Esophagus muscularis mucosa (tissue), 4 donors: ENCODE measurements at regions not wholly inside any gene's neighbourhood (a gene's known extent, or its start where the extent isn't known, plus 50 kb on each side); places are given as distances from the start of the nearest gene placed in this dataset.

ENCODE experiments used
- DNase-seq: peaks from one replicate; pipeline ENCODE4 v3.0.0-alpha.2; 2017; ENCODE audit errors: extremely low spot score
- H3K27ac ChIP-seq, 4 donors: fragments of 200-600 bp; sonication (generic); replicated peaks in 1 of 4; 1 replicate in 3 of 4; 2 replicates in 1 of 4; pipeline ENCODE4 v1.5.1; 2016 to 2019; ENCODE audit warnings: mild to moderate bottlenecking in 1 of 4
- H3K27me3 ChIP-seq, 4 donors: fragments of 200-600 bp; sonication (generic); one replicate each; pipeline versions ENCODE4 v1.5.1 to v1.6.0; 2016 to 2019
- H3K36me3 ChIP-seq, 4 donors: fragments of 200-600 bp; sonication (generic); one replicate each; pipeline ENCODE4 v1.5.1; 2016 to 2019
- H3K4me1 ChIP-seq, 4 donors: fragments of 200-600 bp; sonication (generic); one replicate each; pipeline ENCODE4 v1.5.1; 2016 to 2019
- H3K4me3 ChIP-seq, 4 donors: fragments of 200-600 bp; sonication (generic); 1 replicate in 2 of 4; 2 replicates in 2 of 4; pipeline ENCODE4 v1.5.1; 2016 to 2019; ENCODE audit warnings: mild to moderate bottlenecking in 4 of 4, moderate library complexity in 1 of 4
- H3K9me3 ChIP-seq, 4 donors: fragments of 200-600 bp; sonication (generic); 1 replicate in 3 of 4; 2 replicates in 1 of 4; pipeline ENCODE4 v1.5.1; 2016 to 2019
- CTCF ChIP-seq, 3 experiments: fragments of 200-600 bp in 2 of 3; fragments of 450-650 bp in 1 of 3; sonication (generic) in 2 of 3; IDR thresholded peaks; one replicate each; pipeline ENCODE4 v1.5.1; 2017 to 2019; ENCODE audit warnings: antibody characterized with exemption in 3 of 3, mild to moderate bottlenecking in 2 of 3, moderate library complexity in 1 of 3
- EP300 ChIP-seq: sonication (generic); formaldehyde crosslinking; IDR thresholded peaks from one replicate; pipeline ENCODE4 v1.6.1; 2017; ENCODE audit warnings: antibody characterized with exemption
- POLR2A ChIP-seq: fragments of 450-650 bp; IDR thresholded peaks from one replicate; pipeline ENCODE4 v1.6.1; 2017; ENCODE audit warnings: antibody characterized with exemption, moderate library complexity, mild to moderate bottlenecking, low read depth
- POLR2AphosphoS5 ChIP-seq, 2 donors: sonication (generic); formaldehyde crosslinking; IDR thresholded peaks; one replicate each; pipeline ENCODE4 v1.6.1; 2017; ENCODE audit warnings: antibody characterized with exemption in 2 of 2
- WGBS: methylation state at CpG from one replicate; pipeline ENCODE4 v1.1.5; 2018; 5-methylcytosine and 5-hydroxymethylcytosine counted together
- intact Hi-C: fragments of 100-400 bp; cut with DNase I; formaldehyde crosslinking; loops from one replicate; pipeline ENCODE4 v1.15.1; 2023

GRCh38 chr15:35309886-35310285 lies 224.8 kb upstream of the NANOGP8 start:
- H3K4me1 ChIP-seq, result peaks cover 43 to 78% (median 62%) of the 10 kb centered on the region in 4 donors
- no peak for TF ChIP-seq POLR2A
- no peak for TF ChIP-seq CTCF (IDR thresholded peaks at IDR 0.05)
- TF ChIP-seq POLR2AphosphoS5 (IDR thresholded peaks at IDR 0.05), result no peak
- no peak for TF ChIP-seq EP300
- peak overlapping the region; percentile 20 to 50 (median 20) for H3K27ac ChIP-seq
- no peaks in the 10 kb centered on the region for H3K27me3 ChIP-seq
- 65% methylated on average over 3 of the region's 3 CpGs for WGBS
- DNase-seq, result no peak
- H3K36me3 ChIP-seq, result no peaks in the 10 kb centered on the region
- H3K9me3 ChIP-seq, result no peaks in the 10 kb centered on the region
- intact Hi-C loops, result no loop called here
- no peak overlapping the region for H3K4me3 ChIP-seq

GRCh38 chr15:35308802-35309201 lies 223.7 kb upstream of the NANOGP8 start:
- no peak for DNase-seq
- TF ChIP-seq CTCF (IDR thresholded peaks at IDR 0.05) (no peak), POLR2AphosphoS5 (IDR thresholded peaks at IDR 0.05) (peak in 1 of 2 donors; percentile 14)
- Histone ChIP-seq H3K9me3 (no peaks in the 10 kb centered on the region), H3K4me1 (peaks cover 43 to 82% (median 62%) of the 10 kb centered on the region in 4 donors), H3K27me3 (no peaks in the 10 kb centered on the region), H3K27ac (peak overlapping the region in 3 of 4 donors; percentile 20 to 50 (median 20)), H3K36me3 (no peaks in the 10 kb centered on the region), H3K4me3 (no peak overlapping the region)
- intact Hi-C loops, result no loop called here
- 20% methylated on average over 2 of the region's 2 CpGs for WGBS

GRCh38 chr15:35307676-35308075 lies 222.6 kb upstream of the NANOGP8 start:
- H3K4me1 ChIP-seq, result peaks cover 40 to 76% (median 58%) of the 10 kb centered on the region in 4 donors
- intact Hi-C loops, result no loop called here

GRCh38 chr15:35307026-35307425 lies 221.9 kb upstream of the NANOGP8 start:
- no peaks in the 10 kb centered on the region for H3K36me3 ChIP-seq
- WGBS, result 36% methylated on average over 1 of the region's 1 CpG
- H3K9me3 ChIP-seq, result no peaks in the 10 kb centered on the region
- TF ChIP-seq CTCF (IDR thresholded peaks at IDR 0.05), result no peak
- TF ChIP-seq POLR2A, result no peak
- TF ChIP-seq POLR2AphosphoS5 (IDR thresholded peaks at IDR 0.05), result no peak
- no peak for TF ChIP-seq EP300
- no peak for DNase-seq
- intact Hi-C loops, result no loop called here
- H3K4me3 ChIP-seq, result no peak overlapping the region
- no peaks in the 10 kb centered on the region for H3K27me3 ChIP-seq
- H3K27ac ChIP-seq, result peak overlapping the region; percentile 53 to 67 (median 54)
- H3K4me1 ChIP-seq, result peaks cover 35 to 70% (median 53%) of the 10 kb centered on the region in 4 donors

More at GRCh38 chr15:35307676-35308075, 222.6 kb upstream of the NANOGP8 start:
- no peaks in the 10 kb centered on the region for H3K9me3 ChIP-seq
- TF ChIP-seq POLR2A (no peak), EP300 (no peak), CTCF (IDR thresholded peaks at IDR 0.05) (no peak), POLR2AphosphoS5 (IDR thresholded peaks at IDR 0.05) (no peak)
- no peaks in the 10 kb centered on the region for H3K36me3 ChIP-seq
- peak overlapping the region in 1 of 4 donors; percentile 32 for H3K27ac ChIP-seq
- 100% methylated on average over 1 of the region's 1 CpG for WGBS
- no peak overlapping the region for H3K4me3 ChIP-seq
- H3K27me3 ChIP-seq, result no peaks in the 10 kb centered on the region
- DNase-seq, result no peak

- intact Hi-C loops, result no loop called here
- Histone ChIP-seq H3K36me3 (no peaks in the 10 kb centered on the region), H3K9me3 (no peaks in the 10 kb centered on the region), H3K4me3 (no peak overlapping the region), H3K27ac (peak overlapping the region; percentile 53 to 67 (median 54)), H3K4me1 (peaks cover 35 to 64% (median 49%) of the 10 kb centered on the region in 4 donors), H3K27me3 (no peaks in the 10 kb centered on the region)
- DNase-seq, result no peak
- 24% methylated on average over 4 of the region's 4 CpGs for WGBS
- TF ChIP-seq POLR2A (no peak), POLR2AphosphoS5 (IDR thresholded peaks at IDR 0.05) (no peak), CTCF (IDR thresholded peaks at IDR 0.05) (no peak), EP300 (no peak)
These were observed 221.4 kb upstream of the NANOGP8 start for GRCh38 chr15:35306361-35306981.
